SK-N-MC (cell line): ENCODE measurements at regions not wholly inside any gene's neighbourhood (a gene's known extent, or its start where the extent isn't known, plus 50 kb on each side); places are given as distances from the start of the nearest gene placed in this dataset.

Experiments used
- DNase-seq: peaks from one replicate; pipeline ENCODE4 v3.0.0-alpha.2; 2011; ENCODE audit warnings: low read depth, low spot score
- H3K27ac ChIP-seq: fragments of 200-600 bp; sonication (generic); 2 replicates; pipeline ENCODE4 v1.5.1; 2016; ENCODE audit warnings: mixed run types
- H3K36me3 ChIP-seq: fragments of 200-600 bp; sonication (generic); 2 replicates; pipeline ENCODE4 v1.6.1; 2017; ENCODE audit warnings: antibody characterized with exemption, low read length, mixed read lengths; ENCODE audit not compliant: insufficient read depth
- H3K4me3 ChIP-seq: fragments of 200-600 bp; sonication (generic); 2 replicates; pipeline ENCODE4 v1.5.1; 2016
- H3K9ac ChIP-seq: fragments of 200-600 bp; sonication (generic); 2 replicates; pipeline ENCODE4 v1.8.0; 2017; ENCODE audit warnings: mixed run types, mixed read lengths; ENCODE audit not compliant: insufficient read length
- H3K9me3 ChIP-seq: fragments of 200-600 bp; sonication (generic); 2 replicates; pipeline ENCODE4 v1.6.1; 2017; ENCODE audit warnings: low read depth, mild to moderate bottlenecking, antibody characterized with exemption, low read length, moderate library complexity, mixed read lengths
- EZH2 ChIP-seq: fragments of 200-600 bp; sonication (generic); IDR thresholded peaks from one replicate; pipeline ENCODE4 v1.6.1; 2017; ENCODE audit warnings: antibody characterized with exemption
- FOXP2 ChIP-seq: optimal IDR thresholded peaks from 2 replicates; pipeline ENCODE3; 2011; ENCODE audit warnings: mild to moderate bottlenecking, moderate library complexity; ENCODE audit not compliant: insufficient read depth; ENCODE audit errors: extremely low read length, control extremely low read depth
- POLR2AphosphoS5 ChIP-seq: IDR thresholded peaks from 2 replicates; pipeline ENCODE4 v1.6.1; 2012; ENCODE audit warnings: mild to moderate bottlenecking, low read depth, low read length, borderline replicate concordance

DNA sequence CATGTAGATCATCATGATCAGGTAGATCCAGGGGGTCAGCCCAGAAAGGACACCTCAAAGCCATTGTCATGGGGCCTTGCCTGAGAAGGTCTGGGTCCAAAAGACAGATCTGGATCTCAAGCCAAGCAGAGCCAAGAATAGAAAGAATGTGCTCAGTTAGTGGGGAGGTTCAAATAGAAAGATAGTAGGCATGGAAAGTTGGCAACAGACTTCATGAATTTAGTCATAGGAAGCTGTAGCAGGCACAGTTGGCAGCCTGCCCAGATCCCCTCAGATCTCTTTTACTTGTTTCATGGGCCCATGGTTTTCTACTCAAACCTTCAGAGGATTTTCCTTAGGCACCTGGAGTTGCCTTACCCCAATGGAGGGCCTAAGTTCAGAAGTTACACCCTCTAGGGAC lies 767.0 kb downstream of the SLC4A3 start:
- no peak overlapping the region for H3K9ac ChIP-seq
- DNase-seq, result peak; percentile 68
- TF ChIP-seq FOXP2 (no peak), EZH2 (no peak), POLR2AphosphoS5 (no peak)
- no peak overlapping the region for H3K27ac ChIP-seq
- no peaks in the 10 kb centered on the region for H3K9me3 ChIP-seq
- H3K36me3 ChIP-seq, result no peaks in the 10 kb centered on the region
- no peak overlapping the region for H3K4me3 ChIP-seq

DNA sequence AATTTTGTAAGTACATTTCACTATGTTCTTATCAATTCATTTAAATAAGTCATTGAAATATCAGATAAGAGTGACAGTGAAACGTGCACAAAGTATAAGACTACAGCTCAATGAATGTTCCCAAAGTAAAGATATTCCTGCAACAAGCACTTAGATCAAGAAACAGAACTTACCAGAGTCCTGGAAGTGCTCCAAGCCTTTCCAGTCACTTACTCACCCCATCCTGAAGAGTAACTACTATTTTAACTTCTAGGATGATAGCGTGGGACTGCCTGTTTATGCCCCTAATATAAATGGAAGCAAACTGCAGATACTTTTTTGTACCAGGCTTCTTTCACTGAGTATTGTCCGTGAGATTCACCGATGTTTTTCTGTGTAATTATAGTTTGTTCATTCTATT lies 768.9 kb downstream of the SLC4A3 start:
- no peak for DNase-seq

DNA sequence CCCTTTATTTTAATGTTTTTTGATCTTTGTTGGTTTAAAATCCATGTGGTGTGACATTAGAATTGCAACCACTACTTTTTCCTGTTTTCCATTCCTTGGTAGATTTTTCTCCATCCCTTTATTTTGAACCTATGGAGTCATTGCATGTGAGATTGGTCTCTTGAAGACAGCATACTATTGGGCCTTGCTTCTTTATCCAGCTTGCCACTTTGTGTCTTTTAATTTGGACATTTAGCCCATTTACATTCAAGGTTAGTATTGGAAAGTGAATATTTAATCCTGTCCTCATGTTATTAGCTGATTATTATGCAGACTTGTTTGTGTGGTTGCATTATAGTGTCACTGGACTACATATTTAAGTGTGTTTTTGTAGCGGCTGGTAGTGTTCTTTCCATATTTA lies 782.9 kb downstream of the SLC4A3 start:
- TF ChIP-seq EZH2 (no peak), POLR2AphosphoS5 (no peak), FOXP2 (no peak)
- DNase-seq, result no peak
- Histone ChIP-seq H3K4me3 (no peak overlapping the region), H3K9me3 (peaks cover 12% of the 10 kb centered on the region; the same call in 1 of the 2 replicates), H3K27ac (no peak overlapping the region), H3K36me3 (no peaks in the 10 kb centered on the region), H3K9ac (no peak overlapping the region)

More for the DNA sequence above, 768.9 kb downstream of the SLC4A3 start:
- no peak for TF ChIP-seq FOXP2
- TF ChIP-seq POLR2AphosphoS5, result no peak
- no peak for TF ChIP-seq EZH2
- H3K4me3 ChIP-seq, result no peak overlapping the region
- no peak overlapping the region for H3K27ac ChIP-seq
- no peaks in the 10 kb centered on the region for H3K36me3 ChIP-seq
- no peak overlapping the region for H3K9ac ChIP-seq
- H3K9me3 ChIP-seq, result no peaks in the 10 kb centered on the region

DNA sequence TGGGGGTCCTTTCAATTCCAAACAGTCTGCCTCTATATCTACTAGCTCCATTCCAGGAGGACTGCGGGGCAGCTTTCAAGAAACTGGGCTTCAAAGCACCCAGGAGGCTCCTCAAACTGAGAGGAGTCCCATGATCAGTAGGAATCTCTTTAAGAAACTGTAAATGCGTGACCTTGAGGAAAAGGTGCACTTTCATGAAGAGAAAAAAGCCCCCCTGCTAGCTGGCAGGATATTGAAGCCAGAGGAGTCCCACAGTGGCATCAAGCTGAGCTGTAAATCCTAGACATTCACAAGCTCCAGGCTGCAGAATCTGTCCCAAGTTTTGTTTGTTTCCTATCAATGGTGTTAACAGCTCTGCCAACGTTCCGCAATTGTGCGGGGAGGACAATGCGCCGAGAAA lies 790.1 kb downstream of the SLC4A3 start:
- Histone ChIP-seq H3K9ac (no peak overlapping the region), H3K9me3 (no peaks in the 10 kb centered on the region), H3K4me3 (peak overlapping the region; percentile 42), H3K36me3 (no peaks in the 10 kb centered on the region), H3K27ac (no peak overlapping the region)
- TF ChIP-seq FOXP2 (no peak), EZH2 (no peak), POLR2AphosphoS5 (no peak)
- no peak for DNase-seq

DNA sequence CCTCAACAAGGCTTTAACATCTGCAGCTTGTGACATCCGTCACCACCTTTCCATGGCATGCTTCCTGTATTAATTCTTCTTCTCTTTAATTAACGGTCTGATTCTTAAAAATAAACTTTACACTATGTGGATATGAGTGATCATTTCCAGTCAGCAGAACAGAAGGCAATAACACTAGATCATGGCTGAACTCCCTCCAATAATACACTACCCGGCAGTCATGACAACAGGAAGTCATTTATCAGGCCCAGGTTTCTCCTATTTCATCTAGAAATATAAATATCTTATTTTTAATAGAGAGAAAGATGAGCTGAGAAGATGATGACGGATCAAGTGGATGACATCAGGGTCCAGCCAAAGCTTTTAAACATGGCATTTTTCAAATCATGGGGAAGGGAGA lies 792.2 kb downstream of the SLC4A3 start:
- Histone ChIP-seq H3K9me3 (no peaks in the 10 kb centered on the region), H3K9ac (no peak overlapping the region), H3K4me3 (no peak overlapping the region), H3K27ac (no peak overlapping the region), H3K36me3 (no peaks in the 10 kb centered on the region)
- TF ChIP-seq FOXP2 (no peak), POLR2AphosphoS5 (no peak; the same call in 1 of the 2 replicates), EZH2 (no peak)
- DNase-seq, result no peak

DNA sequence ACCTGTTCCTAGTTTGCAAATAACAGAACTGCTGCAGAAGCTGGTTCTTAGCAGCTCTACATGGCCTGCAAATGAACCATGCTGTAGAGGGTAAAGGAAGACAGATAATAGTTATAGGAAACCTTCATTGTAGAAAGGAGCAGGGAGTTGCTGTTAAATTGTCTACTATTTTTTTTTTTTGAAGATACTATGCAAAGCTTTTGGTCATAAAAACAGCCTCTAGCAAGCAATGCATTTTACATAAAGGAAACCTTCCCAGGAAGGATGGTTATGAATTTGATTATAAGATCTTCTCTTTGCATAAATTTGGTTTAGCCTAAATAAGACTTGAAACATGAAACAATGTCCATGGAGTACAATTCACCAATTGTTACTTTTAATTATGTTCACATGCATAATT lies 793.4 kb downstream of the SLC4A3 start:
- Histone ChIP-seq H3K36me3 (no peaks in the 10 kb centered on the region), H3K9me3 (no peaks in the 10 kb centered on the region), H3K27ac (no peak overlapping the region; the same call in 1 of the 2 replicates), H3K9ac (no peak overlapping the region), H3K4me3 (0 out of 2 replicates have a peak overlapping the region, but pooled peaks have one; percentile 9)
- TF ChIP-seq POLR2AphosphoS5 (no peak), FOXP2 (no peak), EZH2 (no peak)
- no peak for DNase-seq

DNA sequence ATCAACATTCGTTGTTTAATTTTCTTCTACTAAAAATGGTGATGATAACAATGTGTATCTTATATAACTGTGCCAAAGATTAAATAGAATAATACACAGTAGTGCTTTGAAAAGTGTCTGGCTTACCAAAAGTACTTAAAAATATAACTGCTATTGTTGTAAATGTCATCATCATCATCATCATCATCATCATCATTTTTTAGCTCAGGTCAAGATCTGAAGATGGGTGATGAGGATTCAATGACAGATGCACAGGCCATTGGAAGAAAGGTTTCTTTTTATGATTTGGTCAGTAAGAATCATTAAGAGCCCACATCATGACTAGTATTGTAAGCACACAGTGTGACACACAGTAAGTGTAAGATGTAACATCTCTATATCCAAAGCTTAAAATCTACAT lies 795.2 kb downstream of the SLC4A3 start:
- no peak overlapping the region for H3K4me3 ChIP-seq
- no peak for DNase-seq
- no peak overlapping the region for H3K9ac ChIP-seq
- H3K27ac ChIP-seq, result no peak overlapping the region
- TF ChIP-seq POLR2AphosphoS5 (no peak), EZH2 (no peak), FOXP2 (no peak)
- no peaks in the 10 kb centered on the region for H3K9me3 ChIP-seq
- no peaks in the 10 kb centered on the region for H3K36me3 ChIP-seq

DNA sequence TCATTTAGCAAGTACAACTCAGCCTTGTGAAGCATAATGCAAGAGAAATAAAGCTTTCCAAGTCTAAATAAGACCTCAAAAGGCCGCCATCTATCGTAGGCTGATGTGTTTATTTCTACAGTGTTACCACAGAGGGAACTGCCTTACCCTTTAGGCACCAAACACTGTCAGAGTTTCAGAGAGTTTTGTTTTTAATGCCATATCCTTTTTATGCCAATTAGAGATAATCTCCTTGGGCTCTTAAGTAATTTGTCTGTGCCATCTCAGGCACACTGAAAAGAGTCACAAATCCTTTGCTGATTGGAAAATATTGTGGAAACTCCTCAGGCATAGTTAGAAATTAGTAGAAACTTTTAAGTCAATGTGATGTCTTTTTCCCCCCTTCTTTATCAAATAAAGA lies 797.1 kb downstream of the SLC4A3 start:
- H3K9me3 ChIP-seq, result no peaks in the 10 kb centered on the region
- H3K27ac ChIP-seq, result peak overlapping the region; percentile 93
- H3K4me3 ChIP-seq, result no peak overlapping the region
- no peak overlapping the region for H3K9ac ChIP-seq
- H3K36me3 ChIP-seq, result no peaks in the 10 kb centered on the region
- DNase-seq, result peak; percentile 72
- TF ChIP-seq POLR2AphosphoS5, result peak; percentile 62; the same call in 1 of the 2 replicates
- TF ChIP-seq EZH2, result no peak

DNA sequence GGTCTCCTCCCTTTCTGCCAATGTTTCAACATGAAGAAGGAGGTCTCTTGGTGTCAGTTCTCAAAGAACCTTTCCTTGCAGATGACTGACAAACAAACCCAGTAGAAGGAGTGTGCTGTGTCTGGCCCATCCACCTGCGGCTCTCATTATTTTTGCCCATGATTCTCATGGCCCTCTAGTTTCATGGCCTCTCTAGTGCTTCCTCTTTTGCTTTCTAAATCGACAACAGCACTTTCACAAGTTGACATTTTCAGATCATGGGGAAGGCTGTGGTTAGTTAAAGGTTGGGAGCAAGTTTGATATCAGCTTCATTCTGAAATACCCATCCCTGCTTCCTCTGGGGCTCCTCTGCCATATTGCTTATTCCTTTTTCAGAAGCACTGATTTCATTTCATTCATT lies 805.2 kb downstream of the SLC4A3 start:
- no peaks in the 10 kb centered on the region for H3K9me3 ChIP-seq
- no peak for TF ChIP-seq POLR2AphosphoS5
- no peak for TF ChIP-seq FOXP2
- H3K4me3 ChIP-seq, result no peak overlapping the region
- no peak overlapping the region for H3K27ac ChIP-seq
- no peak overlapping the region for H3K9ac ChIP-seq
- H3K36me3 ChIP-seq, result no peaks in the 10 kb centered on the region
- DNase-seq, result no peak

DNA sequence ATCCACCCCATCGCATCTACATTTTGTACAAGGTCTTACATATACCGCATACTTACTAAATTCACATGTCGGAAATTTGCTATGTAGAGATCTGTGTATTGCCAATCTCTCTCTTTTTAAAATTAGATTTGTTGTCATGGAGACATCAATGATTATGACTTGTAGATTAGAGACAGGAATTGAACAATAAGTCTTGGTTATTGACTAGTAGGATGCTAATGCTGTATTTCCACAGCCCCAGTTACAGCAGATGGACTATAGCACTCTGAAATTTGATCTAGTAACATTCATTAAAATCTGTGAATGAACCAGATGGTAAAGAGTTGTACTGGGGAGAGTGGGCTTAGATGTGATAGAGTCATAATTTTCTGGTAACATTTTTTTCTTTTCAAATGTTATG lies 805.7 kb downstream of the SLC4A3 start:
- Histone ChIP-seq H3K9ac (no peak overlapping the region), H3K9me3 (no peaks in the 10 kb centered on the region), H3K27ac (no peak overlapping the region), H3K36me3 (no peaks in the 10 kb centered on the region), H3K4me3 (no peak overlapping the region)
- DNase-seq, result no peak
- TF ChIP-seq EZH2 (no peak), FOXP2 (no peak), POLR2AphosphoS5 (no peak)
